HG03108 (cell line): ENCODE measurements at regions not wholly inside any gene's neighbourhood (a gene's known extent, or its start where the extent isn't known, plus 50 kb on each side); places are given as distances from the start of the nearest gene placed in this dataset.

Source experiments
- ATAC-seq: cut with Tn5 transposase; IDR thresholded peaks from one replicate; pipeline ENCODE4 v1.9.1; 2021; ENCODE audit warnings: moderate library complexity; ENCODE audit not compliant: unreplicated experiment

DNA sequence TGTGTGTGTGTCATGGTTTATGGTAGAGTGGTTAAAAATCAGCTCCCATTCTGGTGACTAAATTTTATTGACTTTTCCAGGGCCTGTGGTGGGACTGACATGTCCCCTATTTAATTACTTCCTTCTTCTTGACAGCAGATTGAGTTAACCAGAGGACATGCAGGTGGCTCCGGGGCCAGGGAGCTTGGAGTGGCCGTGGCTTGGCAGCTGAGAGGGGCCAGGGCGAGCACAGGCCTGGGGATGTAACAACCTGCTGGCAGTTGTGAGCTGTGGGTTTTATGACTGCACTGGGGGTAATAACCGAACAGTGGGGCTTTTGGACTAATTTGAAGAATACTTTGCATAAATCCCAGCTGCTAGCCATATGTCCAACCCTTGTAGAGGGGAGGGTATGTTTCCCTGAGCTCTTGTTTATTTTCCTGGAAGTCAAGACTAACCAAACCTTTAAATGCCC is 186.0 kb downstream of the MID1IP1 start:
- ATAC-seq, result no peak

GRCh38 chrX:38988301-38988700 is 187.0 kb downstream of the MID1IP1 start:
- ATAC-seq, result no peak

GRCh38 chrX:38989076-38989475 is 187.8 kb downstream of the MID1IP1 start:
- ATAC-seq, result no peak

DNA sequence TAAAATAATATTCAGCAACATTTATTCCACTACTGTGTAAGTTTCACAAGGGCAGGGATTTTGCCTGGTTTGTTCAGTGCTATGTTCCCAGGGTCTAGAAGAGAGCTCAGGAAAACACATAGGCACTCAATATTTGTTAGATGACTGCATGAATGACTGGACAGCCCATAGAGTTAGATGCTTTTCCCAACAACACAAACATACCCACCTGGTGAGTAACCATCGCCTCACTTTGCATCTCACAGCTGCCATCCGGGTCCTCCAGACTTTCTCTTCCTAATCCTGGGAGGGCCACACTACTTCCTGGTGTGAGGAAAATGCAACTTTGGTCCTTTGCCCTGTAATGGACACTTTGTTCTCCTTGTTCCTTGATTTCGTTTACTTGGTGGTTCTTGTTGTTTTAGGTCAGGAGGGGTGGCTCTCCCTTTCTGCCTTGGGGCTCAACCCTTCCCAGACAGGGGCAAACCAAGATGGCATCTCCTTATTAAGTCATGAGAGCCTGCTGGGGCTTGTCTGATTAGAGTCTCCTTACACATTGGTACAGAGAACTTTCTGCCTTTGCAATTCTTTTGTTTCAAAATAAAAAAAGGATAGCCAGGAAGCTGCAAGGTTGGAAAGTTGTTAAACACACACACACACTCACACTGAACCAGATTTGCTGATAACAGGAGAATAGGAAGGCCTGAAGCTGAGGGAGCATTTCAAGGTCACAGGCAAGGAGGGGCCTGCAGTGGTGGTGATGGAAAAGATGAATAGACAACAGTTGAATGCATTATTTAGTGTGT is 190.6 kb downstream of the MID1IP1 start:
- no peak for ATAC-seq

GRCh38 chrX:38992441-38993096 is 191.3 kb downstream of the MID1IP1 start:
- no peak for ATAC-seq

DNA sequence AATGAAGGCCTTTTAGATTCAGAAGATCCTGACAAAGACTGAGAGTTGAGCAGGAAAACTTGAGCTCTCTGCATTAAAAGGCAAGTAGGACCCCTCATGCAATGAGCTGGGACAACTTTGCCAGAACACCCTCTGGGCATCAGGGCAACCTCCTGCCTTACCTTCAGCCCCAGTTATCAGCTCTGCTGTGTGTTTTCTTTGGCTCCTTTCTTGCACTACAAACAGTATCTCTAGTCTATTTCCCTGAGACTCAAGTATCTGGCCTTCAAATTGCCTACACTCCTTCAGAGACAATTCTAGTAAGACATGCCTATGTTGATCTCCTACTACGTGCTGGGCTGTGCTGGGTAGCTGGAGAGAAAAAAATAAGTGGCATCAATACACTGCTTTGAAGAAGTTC is 192.2 kb downstream of the MID1IP1 start:
- ATAC-seq, result no peak

DNA sequence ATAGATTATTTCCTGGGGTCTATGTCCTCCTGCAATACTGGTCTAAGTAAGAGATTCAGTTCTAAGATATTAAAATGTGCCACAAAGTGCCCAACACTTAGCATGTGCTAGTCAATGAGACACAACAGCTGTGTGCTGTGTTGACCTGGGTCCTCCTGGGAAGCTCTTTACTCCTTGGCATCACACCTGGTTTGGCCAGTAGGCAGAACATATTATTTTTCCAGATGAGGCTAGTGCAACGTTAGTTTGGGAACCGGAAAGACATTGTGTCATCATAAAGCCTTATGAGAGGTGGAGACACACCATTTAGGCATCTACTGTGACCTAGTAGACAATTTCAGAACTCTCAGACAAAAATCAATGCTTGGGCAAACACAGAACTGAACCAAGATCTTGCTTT is 197.8 kb downstream of the MID1IP1 start:
- no peak for ATAC-seq

DNA sequence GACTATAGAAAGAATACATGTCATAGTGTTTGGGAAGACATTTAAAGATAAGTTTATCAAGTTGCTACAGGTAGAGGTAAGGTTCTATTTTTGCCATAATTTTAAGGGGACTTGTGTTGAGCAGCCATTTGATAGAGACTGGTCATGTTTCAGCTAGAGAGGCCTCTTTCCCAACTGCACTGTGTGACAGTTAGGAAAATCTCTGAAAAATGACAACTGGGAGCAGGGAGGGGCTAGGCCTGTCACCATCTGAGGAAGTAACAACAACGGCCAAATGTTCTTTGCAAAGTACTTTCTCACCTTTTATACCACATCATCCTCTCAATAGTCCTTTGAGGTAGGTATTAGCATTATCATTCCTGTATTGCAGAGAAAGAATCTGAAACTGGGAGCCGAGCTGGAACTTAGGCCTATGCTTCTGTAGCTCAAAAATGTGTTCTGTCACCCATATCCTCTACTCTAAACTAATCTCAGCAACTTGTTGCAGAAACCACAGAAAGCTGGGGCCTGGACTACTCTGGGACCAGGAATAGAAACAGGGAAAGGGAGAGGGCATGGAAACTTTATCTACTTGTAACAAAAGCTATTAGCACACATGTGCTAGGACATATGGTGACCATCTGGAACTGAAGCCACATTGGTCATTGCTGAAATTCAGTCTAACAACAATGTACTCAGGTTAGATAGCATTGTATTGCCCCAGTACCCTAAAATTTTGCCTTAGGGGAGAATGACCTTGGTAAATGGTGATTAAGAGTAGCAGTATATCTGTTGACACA is 198.9 kb downstream of the MID1IP1 start:
- no peak for ATAC-seq

- no peak for ATAC-seq
Measured at GRCh38 chrX:39000802-39001201, 199.5 kb downstream of the MID1IP1 start.

GRCh38 chrX:39002466-39002865 is 201.2 kb downstream of the MID1IP1 start:
- ATAC-seq, result no peak

DNA sequence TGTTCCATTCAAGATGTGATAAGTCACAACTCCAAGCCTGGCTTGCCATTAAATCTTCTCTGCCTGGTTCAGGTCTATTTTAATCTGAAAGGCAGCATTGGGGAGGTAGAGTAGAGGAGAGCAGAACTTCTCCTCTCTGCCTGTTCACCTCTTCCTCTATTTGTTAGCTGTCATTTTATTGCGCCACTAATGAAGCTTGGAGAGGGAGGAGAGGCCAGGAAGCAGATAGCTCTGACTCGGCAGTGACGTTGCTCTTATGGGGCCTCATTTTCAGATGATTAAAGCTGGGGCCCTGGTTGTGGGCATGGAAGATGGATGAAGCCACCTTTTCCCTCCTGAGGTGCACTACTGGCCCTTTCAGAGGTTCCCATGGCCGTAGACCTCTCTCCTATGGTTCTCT is 207.3 kb downstream of the MID1IP1 start:
- no peak for ATAC-seq

GRCh38 chrX:39011454-39012221 is 210.4 kb downstream of the MID1IP1 start:
- ATAC-seq, result no peak

GRCh38 chrX:39012621-39013111 is 211.4 kb downstream of the MID1IP1 start:
- ATAC-seq, result no peak

GRCh38 chrX:39016556-39016955 is 215.3 kb downstream of the MID1IP1 start:
- ATAC-seq, result no peak

DNA sequence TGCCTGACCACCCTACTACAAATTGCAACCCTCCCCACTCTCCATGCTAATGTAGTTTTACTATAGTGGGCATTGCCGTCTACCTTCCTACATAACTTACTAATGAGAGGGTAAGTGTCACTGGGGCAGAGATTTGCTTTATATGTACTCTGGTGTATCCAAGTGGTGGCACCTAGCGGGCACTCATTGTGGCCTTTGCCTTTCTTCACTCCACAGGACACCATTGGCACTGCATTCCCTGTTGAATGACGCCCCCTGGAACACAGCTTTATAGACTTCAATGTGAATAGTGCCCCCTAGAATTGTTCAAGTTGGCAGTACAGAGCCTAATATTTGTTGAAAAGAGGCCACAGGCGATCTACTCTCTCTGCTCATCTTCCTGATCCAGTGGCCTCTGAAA is 215.8 kb downstream of the MID1IP1 start:
- no peak for ATAC-seq

DNA sequence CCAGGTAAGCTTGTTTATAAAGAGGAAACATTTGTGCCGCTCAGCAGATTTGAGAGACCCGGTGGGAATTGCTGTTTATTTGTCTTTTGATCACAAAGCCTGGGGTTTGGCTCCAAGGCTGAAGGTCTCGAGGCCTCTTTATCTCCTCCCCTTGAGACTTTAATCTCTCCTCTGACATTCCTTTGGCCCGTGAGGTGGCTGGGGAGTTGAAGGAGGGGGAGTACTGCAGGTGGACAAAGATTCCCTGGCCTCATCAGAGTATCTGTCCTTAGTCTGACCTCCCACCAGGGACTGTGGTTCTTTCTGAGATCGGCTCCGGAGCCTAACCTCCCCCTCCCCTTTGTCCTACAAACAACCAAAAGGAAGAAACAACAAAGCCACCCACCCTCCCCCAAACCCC is 216.5 kb downstream of the MID1IP1 start:
- no peak for ATAC-seq

DNA sequence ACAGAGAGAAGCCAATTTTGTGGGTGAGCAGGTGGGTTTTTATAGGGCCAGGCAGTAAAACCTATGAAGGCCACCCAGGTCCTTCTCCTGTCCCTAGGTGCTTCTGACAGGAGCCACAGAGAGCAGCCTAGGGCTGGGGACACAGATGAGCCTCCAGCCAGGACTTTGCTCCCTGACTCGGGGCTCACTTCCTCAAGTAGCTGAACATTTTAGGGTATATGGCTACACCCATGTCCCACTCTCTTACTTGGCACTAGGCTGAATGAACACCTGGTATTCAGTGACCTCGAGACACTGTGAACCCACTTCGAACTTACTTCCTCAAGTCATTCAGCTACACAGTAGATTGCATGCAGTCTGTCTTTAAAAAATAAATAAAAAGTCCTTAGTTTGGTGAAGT is 217.3 kb downstream of the MID1IP1 start:
- ATAC-seq, result no peak

GRCh38 chrX:39019056-39019455 is 217.8 kb downstream of the MID1IP1 start:
- ATAC-seq, result no peak

DNA sequence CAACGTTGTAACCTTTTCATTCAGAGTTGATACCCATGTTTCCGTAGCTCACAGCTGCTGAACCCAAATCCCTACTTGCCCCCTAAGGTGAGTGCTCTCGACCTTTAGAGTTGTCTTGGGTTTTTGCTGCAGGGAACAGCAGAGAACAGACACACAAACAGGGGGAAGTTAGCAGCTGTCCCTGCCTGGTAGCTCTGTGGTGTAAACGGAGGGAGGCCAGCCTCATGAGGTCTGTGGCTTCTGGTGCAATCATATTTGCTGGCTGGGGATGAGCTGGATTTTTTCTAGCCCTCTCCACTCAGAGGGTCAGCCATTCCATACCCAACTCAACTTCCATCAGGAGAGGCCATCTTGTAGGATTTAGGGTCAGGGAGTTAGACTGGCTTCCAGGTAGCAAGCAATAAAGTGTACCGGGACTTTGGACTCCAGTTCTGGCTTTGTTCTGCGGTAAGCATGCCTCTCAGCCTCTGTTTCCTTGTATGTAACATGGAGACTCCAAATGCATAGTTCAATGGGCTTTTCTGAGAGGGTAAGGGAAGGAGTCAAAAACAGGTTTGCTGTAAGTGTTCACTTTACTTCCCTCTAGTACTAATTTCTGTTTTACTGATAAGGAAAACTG is 218.9 kb downstream of the MID1IP1 start:
- ATAC-seq, result no peak

DNA sequence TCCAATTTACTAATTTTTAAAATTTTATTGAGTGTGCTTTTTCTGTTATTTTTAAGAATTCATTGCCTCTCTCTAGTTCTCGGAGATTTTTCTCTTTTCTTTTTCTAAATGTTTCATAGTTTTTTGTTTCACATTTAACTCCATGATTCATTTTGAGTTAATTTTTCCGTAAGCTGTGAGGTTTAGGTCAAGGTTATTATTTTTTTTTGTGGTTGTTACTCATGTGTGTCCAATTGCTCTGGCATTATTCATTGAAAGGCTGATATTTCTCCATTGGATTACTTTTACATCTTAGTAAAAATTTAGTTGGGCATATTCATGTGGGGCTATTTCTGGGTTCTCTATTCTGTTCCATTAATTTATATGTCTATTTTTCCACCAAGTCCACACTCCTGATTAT is 220.8 kb downstream of the MID1IP1 start:
- no peak for ATAC-seq
